Skeletal muscle tissue (tissue), 3 donors: ENCODE measurements at regions not wholly inside any gene's neighbourhood (a gene's known extent, or its start where the extent isn't known, plus 50 kb on each side); places are given as distances from the start of the nearest gene placed in this dataset.

Experiments
- H3K27ac ChIP-seq: one replicate; pipeline ENCODE4 v1.7.0; 2013; ENCODE audit warnings: mild to moderate bottlenecking, low read depth, low read length, inconsistent platforms
- H3K27me3 ChIP-seq, 3 donors: one replicate each; pipeline ENCODE4 v1.7.0; 2013; ENCODE audit warnings: low read length in 3 of 3; ENCODE audit not compliant: control insufficient read depth in 3 of 3, insufficient read depth in 3 of 3
- H3K36me3 ChIP-seq, 3 donors: one replicate each; pipeline ENCODE4 v1.7.0; 2013; ENCODE audit warnings: low read length in 3 of 3; ENCODE audit not compliant: control insufficient read depth in 3 of 3, insufficient read depth in 3 of 3
- H3K4me1 ChIP-seq, 3 donors: one replicate each; pipeline ENCODE4 v1.7.0; 2013; ENCODE audit warnings: low read length in 3 of 3, mild to moderate bottlenecking in 3 of 3; ENCODE audit not compliant: control insufficient read depth in 3 of 3, insufficient read depth in 3 of 3
- H3K4me3 ChIP-seq, 3 donors: one replicate each; pipeline ENCODE4 v1.7.0; 2013; ENCODE audit warnings: low read length in 3 of 3
- H3K9ac ChIP-seq, 3 donors: one replicate each; pipeline ENCODE4 v1.7.0; 2013; ENCODE audit warnings: low read length in 3 of 3, mild to moderate bottlenecking in 3 of 3, moderate library complexity in 2 of 3, low read depth in 1 of 3
- H3K9me3 ChIP-seq, 3 donors: one replicate each; pipeline ENCODE4 v1.7.0; 2013; ENCODE audit warnings: low read length in 3 of 3; ENCODE audit not compliant: control insufficient read depth in 3 of 3
- donor health status: Osteomylitis.

DNA sequence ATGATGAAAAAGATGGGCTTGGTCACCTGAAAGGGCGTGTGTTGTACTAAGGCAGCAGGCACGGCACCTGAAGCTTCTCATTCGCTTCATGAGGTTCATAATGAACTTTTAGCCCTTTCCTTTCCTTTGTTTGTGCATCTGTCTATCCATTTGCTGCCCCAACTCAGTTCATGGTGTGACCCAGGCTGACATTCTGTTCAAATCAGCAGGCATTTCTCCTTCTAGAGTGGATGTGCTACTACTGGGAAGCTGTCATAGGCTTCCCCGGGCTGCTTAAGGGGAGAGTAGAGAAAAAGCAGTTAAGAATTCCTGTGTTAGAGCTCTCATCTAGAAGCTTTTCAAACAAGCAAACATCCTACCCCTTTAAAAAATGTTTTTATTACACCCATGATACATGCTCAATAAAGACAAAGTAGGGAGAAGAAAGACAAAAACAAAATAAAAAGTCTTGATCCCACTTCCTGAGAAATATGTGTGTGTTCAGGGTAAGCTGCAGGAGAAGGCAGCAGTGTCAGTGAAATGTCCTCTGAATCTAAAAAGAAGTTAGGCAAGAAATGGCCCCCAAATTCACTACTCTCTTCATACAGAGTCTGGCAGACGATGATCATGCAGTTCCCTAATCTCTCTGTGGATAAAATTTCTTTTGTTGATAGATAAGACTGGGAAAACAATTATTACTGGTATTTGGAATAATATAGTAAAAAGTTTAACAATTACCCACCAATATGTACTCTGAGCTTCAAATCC, 136.9 kb upstream of the PFN2 start:
- Histone ChIP-seq H3K9me3 (no peaks in the 10 kb centered on the region), H3K4me1 (no peaks in the 10 kb centered on the region), H3K27me3 (no peaks in the 10 kb centered on the region), H3K9ac (no peak overlapping the region), H3K36me3 (no peaks in the 10 kb centered on the region), H3K4me3 (no peak overlapping the region), H3K27ac (no peak overlapping the region)

DNA sequence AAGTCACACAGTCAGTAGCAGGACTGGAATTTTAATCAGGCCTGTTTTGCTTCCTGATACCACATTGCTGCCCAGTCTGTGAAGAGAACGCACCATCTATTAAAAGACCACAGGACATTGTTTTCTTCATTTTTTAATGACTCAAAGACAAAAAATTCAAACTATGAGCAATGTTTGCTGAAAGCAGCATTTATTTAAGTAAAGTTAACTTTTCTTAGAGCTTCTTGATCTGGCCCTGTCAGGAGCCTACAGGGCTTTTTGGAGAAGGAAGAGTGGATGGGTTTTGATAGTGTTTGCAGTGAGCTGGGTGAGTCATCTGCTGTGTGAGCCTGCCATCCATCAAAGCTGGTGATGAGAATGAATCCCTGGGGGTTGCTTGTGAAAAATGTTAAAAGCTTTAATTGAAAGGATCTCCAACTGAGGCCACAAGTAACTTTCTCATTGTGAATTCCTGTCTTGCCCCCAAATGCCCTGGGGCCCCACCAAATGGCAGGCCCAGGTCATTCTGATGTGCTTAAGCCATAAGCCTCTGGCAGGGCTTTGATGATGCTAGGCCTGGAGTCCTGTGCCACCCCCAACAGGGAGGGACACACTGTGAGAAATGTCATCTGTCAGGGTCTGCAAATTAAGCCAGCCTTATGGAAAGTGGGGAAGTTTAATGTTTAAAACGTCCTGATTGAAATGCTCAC, 136.2 kb upstream of the PFN2 start:
- Histone ChIP-seq H3K4me3 (no peak overlapping the region), H3K4me1 (no peaks in the 10 kb centered on the region), H3K36me3 (no peaks in the 10 kb centered on the region), H3K9me3 (no peaks in the 10 kb centered on the region), H3K27ac (no peak overlapping the region), H3K27me3 (no peaks in the 10 kb centered on the region), H3K9ac (no peak overlapping the region)

DNA sequence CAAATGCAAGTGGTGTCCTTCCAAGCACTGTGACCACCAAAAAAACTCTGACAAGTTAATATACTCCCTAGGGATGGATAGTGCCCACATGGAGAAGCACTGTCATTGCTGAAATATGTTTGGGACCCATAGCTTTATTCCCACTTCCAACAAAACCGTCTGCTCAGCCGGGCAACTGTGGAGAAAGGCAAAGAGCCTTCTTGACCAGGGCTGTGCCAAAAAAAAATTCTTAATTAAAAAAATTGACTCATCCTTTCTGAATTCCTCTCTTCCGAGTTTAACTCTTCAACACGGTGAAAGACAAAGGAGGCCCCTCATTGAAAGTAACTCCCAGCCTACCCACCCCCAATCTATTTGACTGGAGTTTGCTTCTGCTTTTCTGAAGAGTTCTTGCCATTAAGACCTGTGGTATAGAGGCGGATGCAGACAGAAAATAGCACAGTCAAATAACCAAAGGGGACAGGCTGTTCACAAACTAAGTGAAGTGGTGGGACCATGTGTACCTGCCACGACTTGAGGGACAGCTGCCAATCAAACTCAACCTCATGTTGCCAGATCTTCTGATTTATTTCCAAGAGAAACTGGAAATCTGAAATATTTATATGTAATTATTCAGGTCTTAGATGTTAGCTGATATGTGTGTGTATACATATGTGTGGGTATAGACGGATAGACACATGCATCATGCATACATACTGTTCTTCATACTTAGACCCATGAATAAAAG, 135.4 kb upstream of the PFN2 start:
- Histone ChIP-seq H3K36me3 (no peaks in the 10 kb centered on the region), H3K9ac (no peak overlapping the region), H3K27ac (no peak overlapping the region), H3K4me1 (no peaks in the 10 kb centered on the region), H3K27me3 (no peaks in the 10 kb centered on the region), H3K9me3 (no peaks in the 10 kb centered on the region), H3K4me3 (no peak overlapping the region)

DNA sequence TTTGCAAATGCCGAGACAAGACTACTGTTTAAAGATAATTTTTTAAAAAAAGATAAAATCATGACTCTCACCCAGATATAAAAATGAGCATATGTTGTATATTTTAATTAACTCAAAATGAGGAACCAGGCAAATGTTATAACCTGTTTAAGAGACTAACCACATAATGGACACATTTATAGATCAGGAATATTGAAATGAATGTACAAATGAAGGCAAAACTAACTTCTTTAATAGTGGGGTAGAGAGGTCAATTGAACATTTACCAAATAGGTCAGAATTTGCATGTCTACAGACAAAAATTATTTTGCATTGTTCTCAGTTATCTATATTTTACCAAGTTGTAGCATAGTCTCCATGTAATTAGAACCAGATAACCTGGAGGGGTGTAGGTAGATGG, 134.3 kb upstream of the PFN2 start:
- Histone ChIP-seq H3K4me3 (no peak overlapping the region), H3K4me1 (no peaks in the 10 kb centered on the region), H3K36me3 (no peaks in the 10 kb centered on the region), H3K9me3 (no peaks in the 10 kb centered on the region), H3K27ac (no peak overlapping the region), H3K9ac (no peak overlapping the region), H3K27me3 (no peaks in the 10 kb centered on the region)

DNA sequence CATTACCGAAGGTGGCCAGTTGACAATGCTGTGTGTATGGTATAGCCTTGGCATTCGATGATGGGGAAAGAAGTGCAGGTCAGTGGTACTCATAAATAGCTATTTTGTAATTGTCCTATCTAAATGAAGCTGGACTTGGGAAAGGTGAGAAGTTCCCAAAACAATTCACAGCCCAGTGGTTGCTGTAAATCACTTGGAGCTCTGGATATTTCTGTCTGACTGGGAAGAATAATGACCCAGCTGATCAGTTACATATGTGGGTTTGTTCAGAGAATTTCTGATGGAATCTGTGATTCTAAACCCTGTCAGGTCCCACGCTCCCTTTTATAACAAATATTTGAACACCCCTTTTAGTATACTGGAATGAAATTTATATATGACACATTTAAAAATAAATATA, 133.9 kb upstream of the PFN2 start:
- Histone ChIP-seq H3K9me3 (no peaks in the 10 kb centered on the region), H3K9ac (no peak overlapping the region), H3K36me3 (no peaks in the 10 kb centered on the region), H3K4me1 (no peaks in the 10 kb centered on the region), H3K27me3 (no peaks in the 10 kb centered on the region), H3K4me3 (no peak overlapping the region), H3K27ac (no peak overlapping the region)

DNA sequence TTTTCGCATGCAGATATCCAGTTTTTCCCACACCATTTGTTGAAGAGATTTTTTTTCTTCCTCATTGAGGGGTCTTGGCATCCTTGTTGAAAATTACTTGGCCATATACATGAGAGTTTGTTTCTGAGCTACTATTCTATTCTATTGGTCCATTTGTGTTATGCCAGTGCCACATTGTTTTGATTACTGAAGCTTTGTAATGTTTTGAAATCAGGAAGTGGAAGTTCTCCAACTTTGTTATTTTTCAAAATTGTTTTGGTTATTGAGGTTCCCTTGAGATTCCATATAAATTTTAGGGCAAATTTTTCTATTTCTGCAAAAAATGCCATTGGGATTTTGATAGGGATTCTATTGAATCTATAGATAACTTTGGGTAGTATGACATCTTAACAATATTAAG, 130.3 kb upstream of the PFN2 start:
- H3K9me3 ChIP-seq: no peaks in the 10 kb centered on the region
- no peak overlapping the region for H3K27ac ChIP-seq
- H3K9ac ChIP-seq: no peak overlapping the region
- H3K4me1 ChIP-seq: peaks cover 0 to 8% (median 6%) of the 10 kb centered on the region in 3 donors
- no peaks in the 10 kb centered on the region for H3K36me3 ChIP-seq
- H3K4me3 ChIP-seq: no peak overlapping the region
- H3K27me3 ChIP-seq: no peaks in the 10 kb centered on the region

DNA sequence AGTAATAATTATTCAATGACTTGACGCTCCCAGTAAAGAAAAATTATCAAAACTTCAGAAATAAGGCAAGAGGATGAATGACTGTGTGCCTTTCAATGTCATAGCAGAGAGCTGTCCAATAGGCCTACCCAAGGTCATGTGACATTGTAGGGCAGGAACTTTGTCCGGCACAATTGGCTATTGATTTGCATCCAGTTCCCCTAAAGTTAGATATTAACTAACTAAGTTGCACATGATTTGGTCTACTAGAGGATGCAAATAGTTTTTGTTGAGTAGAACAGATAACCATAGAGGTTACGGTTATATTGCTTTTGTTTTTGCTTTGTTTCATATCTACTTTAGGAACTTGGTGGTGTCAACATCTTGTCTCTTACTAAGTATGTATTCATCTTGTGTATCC, 127.9 kb upstream of the PFN2 start:
- H3K4me1 ChIP-seq: peaks cover 13 to 26% (median 18%) of the 10 kb centered on the region in 3 donors
- no peaks in the 10 kb centered on the region for H3K9me3 ChIP-seq
- H3K4me3 ChIP-seq: no peak overlapping the region
- H3K36me3 ChIP-seq: no peaks in the 10 kb centered on the region
- H3K27ac ChIP-seq: no peak overlapping the region
- H3K27me3 ChIP-seq: no peaks in the 10 kb centered on the region
- no peak overlapping the region for H3K9ac ChIP-seq

DNA sequence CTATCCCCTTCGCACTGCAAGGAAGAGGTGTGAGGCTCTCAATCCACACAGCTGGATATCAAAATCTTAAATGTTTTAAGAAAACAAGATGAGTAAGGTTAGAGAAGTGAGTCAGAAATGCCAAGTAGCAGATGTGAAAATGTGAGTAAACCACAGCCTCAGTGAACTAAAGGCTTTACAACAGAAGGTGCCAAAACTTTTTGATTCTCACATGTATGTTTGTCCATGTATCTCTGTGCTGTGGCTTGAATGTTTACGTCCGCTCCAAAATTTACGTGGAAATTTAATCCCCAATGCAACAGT, 126.8 kb upstream of the PFN2 start:
- Histone ChIP-seq H3K9me3 (no peaks in the 10 kb centered on the region), H3K27me3 (no peaks in the 10 kb centered on the region), H3K36me3 (no peaks in the 10 kb centered on the region), H3K9ac (no peak overlapping the region), H3K4me1 (peaks cover 13 to 27% (median 23%) of the 10 kb centered on the region in 3 donors), H3K4me3 (no peak overlapping the region), H3K27ac (no peak overlapping the region)

DNA sequence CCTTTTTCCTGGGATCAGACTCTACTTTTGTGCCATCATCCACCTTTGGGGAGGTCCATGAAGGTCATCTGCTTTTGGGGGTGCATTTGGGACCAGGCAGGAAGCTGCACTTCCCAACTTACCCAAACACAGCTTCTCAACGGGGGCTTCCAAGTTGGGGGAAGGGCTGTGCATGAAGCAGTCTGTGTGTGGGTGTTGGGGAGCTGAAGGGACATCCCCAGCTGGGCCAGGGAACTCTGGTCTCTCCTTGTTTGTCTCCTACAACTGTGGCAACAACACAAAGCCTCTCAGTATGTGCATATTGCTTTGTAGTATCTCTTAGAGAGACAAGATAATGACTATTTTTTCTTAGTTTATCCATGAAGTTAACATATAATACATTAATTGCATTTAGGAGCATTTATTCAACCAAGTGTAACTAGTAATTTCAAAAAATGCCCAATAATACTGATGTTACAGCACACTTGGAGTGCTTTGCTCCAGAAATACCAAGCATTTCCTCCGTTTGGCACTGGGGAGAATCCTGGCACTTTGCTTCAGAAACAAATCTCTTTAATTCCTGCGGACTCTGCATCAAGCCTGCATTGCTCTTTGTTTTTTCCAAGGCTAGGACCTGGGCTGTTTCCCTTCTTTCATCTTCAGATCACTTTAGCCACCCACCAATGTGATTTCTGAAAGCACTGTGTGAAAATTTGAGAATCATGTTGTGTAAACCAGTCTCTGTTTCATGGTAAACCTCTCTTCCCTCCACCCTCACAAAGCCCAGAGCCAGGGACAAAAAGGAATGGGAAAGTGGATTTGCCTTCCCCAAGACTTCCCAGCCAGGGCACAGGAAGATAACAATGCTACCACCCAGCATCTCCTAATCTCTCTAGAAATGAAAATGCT, 126.2 kb upstream of the PFN2 start:
- H3K4me3 ChIP-seq: no peak overlapping the region
- peaks cover 15 to 27% (median 26%) of the 10 kb centered on the region in 3 donors for H3K4me1 ChIP-seq
- no peaks in the 10 kb centered on the region for H3K36me3 ChIP-seq
- H3K27ac ChIP-seq: no peak overlapping the region
- H3K27me3 ChIP-seq: no peaks in the 10 kb centered on the region
- H3K9me3 ChIP-seq: no peaks in the 10 kb centered on the region
- H3K9ac ChIP-seq: no peak overlapping the region
